GM10266 (cell line): ENCODE measurements at regions not wholly inside any gene's neighbourhood (a gene's known extent, or its start where the extent isn't known, plus 50 kb on each side); places are given as distances from the start of the nearest gene placed in this dataset.

Experiments used
- DNase-seq: peaks from one replicate; pipeline ENCODE4 v3.0.0; 2012; ENCODE audit errors: extremely low spot score
- CTCF ChIP-seq: IDR thresholded peaks from 2 replicates; pipeline ENCODE4 v1.5.1; 2012; ENCODE audit warnings: mild to moderate bottlenecking, low read depth; ENCODE audit not compliant: control insufficient read depth, insufficient read depth; ENCODE audit errors: missing control alignments

DNA sequence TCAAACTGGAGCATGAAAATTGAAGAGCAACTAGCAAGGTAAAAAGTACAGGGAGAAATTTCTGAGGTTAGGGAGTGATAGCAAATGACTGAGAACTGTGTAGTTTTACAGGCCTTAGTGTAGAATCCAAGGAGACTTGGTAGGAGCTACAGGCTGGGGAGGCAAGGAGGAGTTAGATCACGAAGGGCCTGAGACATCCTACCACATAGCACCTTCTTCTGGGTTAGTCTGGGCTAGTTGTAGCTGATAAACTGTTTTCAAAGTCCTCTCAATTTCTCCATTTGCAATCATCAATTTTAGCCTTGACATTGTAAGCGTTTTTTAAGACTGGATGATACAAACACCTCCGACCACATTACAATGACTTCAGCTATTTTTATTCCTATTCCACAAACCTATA, 209.7 kb downstream of the TMEM200A start:
- DNase-seq = no peak
- no peak for TF ChIP-seq CTCF

DNA sequence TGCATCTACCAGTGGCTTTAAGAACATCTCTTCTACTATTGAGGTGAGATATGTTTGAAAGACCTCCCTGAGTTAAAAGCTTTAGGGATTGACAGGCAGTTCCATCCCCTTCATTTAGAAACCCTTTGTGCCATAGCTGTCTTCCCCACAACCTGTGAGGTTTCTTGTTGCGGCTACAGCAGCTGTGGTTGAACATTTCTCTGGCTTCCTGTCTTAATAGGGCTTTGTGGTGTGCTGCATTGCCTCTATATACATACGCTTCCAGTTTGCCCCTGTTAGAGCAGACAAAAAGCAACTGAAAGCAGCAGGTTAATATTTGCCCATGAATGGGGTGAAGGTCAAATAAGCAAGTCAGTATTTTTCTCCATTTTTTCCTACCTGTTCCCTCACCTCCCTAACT, 210.2 kb downstream of the TMEM200A start:
- TF ChIP-seq CTCF = no peak
- DNase-seq = peak; percentile 19

GRCh38 chr6:130577178-130577919, 211.5 kb downstream of the TMEM200A start:
- TF ChIP-seq CTCF = no peak
- no peak for DNase-seq

- TF ChIP-seq CTCF = no peak
- no peak for DNase-seq
Observed at GRCh38 chr6:130578713-130579112, 212.9 kb downstream of the TMEM200A start.

DNA sequence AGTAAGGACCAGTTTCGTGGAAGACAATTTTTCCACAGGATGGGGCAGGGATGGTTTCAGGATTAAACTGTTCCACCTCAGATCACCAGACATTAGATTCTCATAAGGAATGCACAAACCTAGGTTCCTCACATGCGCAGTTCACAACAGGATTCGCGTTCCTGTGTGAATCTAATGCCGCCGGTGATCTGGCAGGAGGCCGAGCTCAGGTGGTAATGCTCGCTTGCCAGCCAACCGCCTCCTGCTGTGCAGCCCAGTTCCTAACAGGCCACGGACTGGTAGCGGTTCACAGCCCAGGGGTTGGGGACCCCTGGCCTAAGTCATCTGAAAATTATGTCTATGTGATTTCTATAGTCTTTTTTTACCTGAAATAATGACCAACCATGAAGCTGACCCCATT, 217.5 kb downstream of the TMEM200A start:
- TF ChIP-seq CTCF = no peak
- no peak for DNase-seq

GRCh38 chr6:130585587-130585986, 219.8 kb downstream of the TMEM200A start:
- DNase-seq = no peak
- no peak for TF ChIP-seq CTCF

- no peak for DNase-seq
- no peak for TF ChIP-seq CTCF
Observed at GRCh38 chr6:130587778-130588520, 222.1 kb downstream of the TMEM200A start.
